ENCODE measurements at regions not wholly inside any gene's neighbourhood (a gene's known extent, or its start where the extent isn't known, plus 50 kb on each side); places are given as distances from the start of the nearest gene placed in this dataset.

- no peak for TF ChIP-seq NR3C1 (CRISPR knock-in tag; conservative IDR thresholded peaks at IDR 0.05; ENCODE audit: low read depth)
Measured at GRCh38 chr6:95948324-95948723, 67.5 kb upstream of the FUT9 start (continued).

GRCh38 chr6:95949985-95950384 lies 65.8 kb upstream of the FUT9 start:
- CTCF ChIA-PET, result no interaction called here
- Mint-ChIP-seq H3K36me3 (no peaks in the 10 kb centered on the region), H3K4me3 (no peak overlapping the region), H3K27me3 (ENCODE audit: low read depth) (no peaks in the 10 kb centered on the region; the same call in 1 of the 2 replicates), H3K9me3 (peaks cover 5% of the 10 kb centered on the region), H3K4me1 (no peaks in the 10 kb centered on the region), H3K27ac (no peak overlapping the region)
- TF ChIP-seq ZNF232 (CRISPR knock-in tag; IDR thresholded peaks at IDR 0.05), result no peak
- no peak for TF ChIP-seq NR2C2 (CRISPR knock-in tag; IDR thresholded peaks at IDR 0.05)
- TF ChIP-seq, protein P1, sequence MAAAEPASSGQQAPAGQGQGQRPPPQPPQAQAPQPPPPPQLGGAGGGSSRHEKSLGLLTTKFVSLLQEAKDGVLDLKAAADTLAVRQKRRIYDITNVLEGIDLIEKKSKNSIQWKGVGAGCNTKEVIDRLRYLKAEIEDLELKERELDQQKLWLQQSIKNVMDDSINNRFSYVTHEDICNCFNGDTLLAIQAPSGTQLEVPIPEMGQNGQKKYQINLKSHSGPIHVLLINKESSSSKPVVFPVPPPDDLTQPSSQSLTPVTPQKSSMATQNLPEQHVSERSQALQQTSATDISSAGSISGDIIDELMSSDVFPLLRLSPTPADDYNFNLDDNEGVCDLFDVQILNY (CRISPR knock-in tag; IDR thresholded peaks at IDR 0.05), result no peak
- TF ChIP-seq FOXK1 (CRISPR knock-in tag; IDR thresholded peaks at IDR 0.05), result no peak
- TF ChIP-seq, protein P2, sequence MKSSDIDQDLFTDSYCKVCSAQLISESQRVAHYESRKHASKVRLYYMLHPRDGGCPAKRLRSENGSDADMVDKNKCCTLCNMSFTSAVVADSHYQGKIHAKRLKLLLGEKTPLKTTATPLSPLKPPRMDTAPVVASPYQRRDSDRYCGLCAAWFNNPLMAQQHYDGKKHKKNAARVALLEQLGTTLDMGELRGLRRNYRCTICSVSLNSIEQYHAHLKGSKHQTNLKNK (CRISPR knock-in tag; IDR thresholded peaks at IDR 0.05), result no peak
- TF ChIP-seq GABPB1 (CRISPR knock-in tag; IDR thresholded peaks at IDR 0.05), result no peak
- TF ChIP-seq RORB (CRISPR knock-in tag; IDR thresholded peaks at IDR 0.05), result no peak
- no peak for TF ChIP-seq TCF7 (CRISPR knock-in tag; IDR thresholded peaks at IDR 0.05; ENCODE audit: low read depth)
- POLR2A ChIA-PET, result no interaction called here
- no peak for DNase-seq (ENCODE audit: low spot score)
- ATAC-seq, result no peak

DNA sequence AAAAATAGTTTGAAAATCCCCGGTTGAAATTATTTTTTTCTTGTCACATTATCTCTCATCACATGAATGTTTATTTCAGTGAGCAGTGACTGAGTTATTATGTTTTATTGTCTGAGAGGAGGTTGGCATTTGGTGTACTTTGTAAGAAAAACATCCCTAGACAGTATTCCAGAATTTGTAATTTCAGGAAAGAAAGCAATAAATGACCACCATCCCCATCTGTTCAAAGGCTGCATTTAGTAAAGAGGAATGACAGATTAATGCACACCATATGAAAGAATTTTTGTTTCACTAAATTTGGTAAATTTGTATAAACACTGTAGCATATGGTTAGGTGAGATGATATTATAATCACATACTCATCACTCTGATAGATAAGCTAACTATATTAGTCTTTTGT lies 57.1 kb upstream of the FUT9 start:
- ChIA-PET POLR2A (no interaction called here), CTCF (no interaction called here)
- Mint-ChIP-seq H3K9me3 (0 out of 2 replicates have a peak, but pooled peaks cover 5% of the 10 kb centered on the region), H3K4me3 (no peak overlapping the region), H3K4me1 (peaks cover 12% of the 10 kb centered on the region), H3K27me3 (ENCODE audit: low read depth) (no peaks in the 10 kb centered on the region), H3K27ac (no peak overlapping the region), H3K36me3 (no peaks in the 10 kb centered on the region)
- ATAC-seq (no peak), DNase-seq (ENCODE audit: low spot score) (no peak)
- TF ChIP-seq ETV6 (CRISPR knock-in tag; IDR thresholded peaks at IDR 0.05) (no peak), JUN (CRISPR knock-in tag; IDR thresholded peaks at IDR 0.05) (no peak), CREB1 (CRISPR knock-in tag; IDR thresholded peaks at IDR 0.05) (no peak), MLX (CRISPR knock-in tag; IDR thresholded peaks at IDR 0.05) (no peak), PRDM15 (CRISPR knock-in tag; IDR thresholded peaks at IDR 0.05) (no peak), ZBTB43 (CRISPR knock-in tag; IDR thresholded peaks at IDR 0.05) (no peak), TEAD1 (CRISPR knock-in tag; IDR thresholded peaks at IDR 0.05) (no peak), E2F4 (CRISPR knock-in tag; IDR thresholded peaks at IDR 0.05; ENCODE audit: borderline replicate concordance, low read depth) (no peak), FOXK1 (CRISPR knock-in tag; IDR thresholded peaks at IDR 0.05) (no peak), FOXP4 (CRISPR knock-in tag; IDR thresholded peaks at IDR 0.05) (no peak)
